ENCODE measurements at regions not wholly inside any gene's neighbourhood (a gene's known extent, or its start where the extent isn't known, plus 50 kb on each side); places are given as distances from the start of the nearest gene placed in this dataset.
A peak's percentile ranks its signal among the peaks of the same experiment; 100 is the strongest.

- H3K27ac Mint-ChIP-seq = peak overlapping the region in 1 of 3 experiments; percentile 53; a peak in 3 of 7 replicates
- H3K4me3 Mint-ChIP-seq = no peak overlapping the region
- H2BK20ac ChIP-seq (ENCODE audit: low read depth, low read length, poor library complexity, severe bottlenecking) = no peak overlapping the region
- peaks cover 52 to 60% of the 10 kb centered on the region in 2 experiments for H3K4me1 Mint-ChIP-seq
- H3K79me1 ChIP-seq (ENCODE audit: insufficient read depth, low read depth, low read length, poor library complexity, severe bottlenecking) = no peaks in the 10 kb centered on the region
- no peak overlapping the region for H2BK120ac ChIP-seq (ENCODE audit: low read depth, low read length, poor library complexity, severe bottlenecking)
- H3K18ac ChIP-seq (ENCODE audit: insufficient read length, low read depth, low read length) = peak overlapping the region; percentile 46
- H3K4me2 ChIP-seq (ENCODE audit: insufficient read depth, insufficient read length, low read length) = no peak overlapping the region
- H3K14ac ChIP-seq (ENCODE audit: insufficient read depth, low read length) = peak overlapping the region; percentile 55; the same call in 1 of the 2 replicates
- peaks cover 12% of the 10 kb centered on the region; the same call in 1 of the 2 replicates for H3K4me1 ChIP-seq (ENCODE audit: insufficient read depth, low read length)
- H3K27me3 Mint-ChIP-seq (ENCODE audit: low read depth) = peaks cover 6% of the 10 kb centered on the region
- H3K23me2 ChIP-seq (ENCODE audit: insufficient read length, low read depth, low read length, poor library complexity, severe bottlenecking) = no peaks in the 10 kb centered on the region
- H2AK5ac ChIP-seq (ENCODE audit: insufficient read length, low read length) = no peak overlapping the region
- no peaks in the 10 kb centered on the region for H4K20me1 ChIP-seq (ENCODE audit: control insufficient read depth, insufficient read depth, insufficient read length)
- H3K79me2 ChIP-seq (ENCODE audit: insufficient read depth, low read length) = no peaks in the 10 kb centered on the region
- H2BK12ac ChIP-seq (ENCODE audit: insufficient read length, low read depth, low read length) = peak overlapping the region; percentile 8
- H3K36me3 Mint-ChIP-seq (ENCODE audit: insufficient read depth in 1 of 3, low read depth in 3 of 3) = no peaks in the 10 kb centered on the region; a peak in 1 of 7 replicates
- H4K91ac ChIP-seq (ENCODE audit: insufficient read length, low read depth, low read length) = peak overlapping the region; percentile 18
- H4K8ac ChIP-seq (replicated peaks; ENCODE audit: insufficient read length, low read depth, low read length) = no peak overlapping the region
- H2BK5ac ChIP-seq (ENCODE audit: insufficient read length, low read length) = no peak overlapping the region
- H3K9me3 Mint-ChIP-seq = no peaks in the 10 kb centered on the region
- H4K5ac ChIP-seq (ENCODE audit: insufficient read length, low read depth, low read length) = no peak overlapping the region
- no peaks in the 10 kb centered on the region for H3K9me3 ChIP-seq (ENCODE audit: control insufficient read depth, low read depth, low read length)
- no peak overlapping the region for H3K4ac ChIP-seq (ENCODE audit: low read depth, low read length)
- H3K23ac ChIP-seq (ENCODE audit: insufficient read length, low read depth, low read length) = no peak overlapping the region
- WGBS (ENCODE audit: extremely low coverage, insufficient read length, low lambda C conversion rate) = no CpG with 5 or more reads among the region's 12 CpGs
- TF ChIP-seq CTCF (conservative IDR thresholded peaks at IDR 0.05) = no peak
- no peak overlapping the region for H2AFZ ChIP-seq (ENCODE audit: low read length)
- no peak overlapping the region for H3K27ac ChIP-seq (ENCODE audit: insufficient read length, low read depth, low read length)
- DNase-seq = no peak
- no peak overlapping the region for H3T11ph ChIP-seq (ENCODE audit: low read length)
- no peak overlapping the region for H3K56ac ChIP-seq (ENCODE audit: insufficient read length, low read depth, low read length)
- no peaks in the 10 kb centered on the region for H3K27me3 ChIP-seq (ENCODE audit: insufficient read depth, low read length)
- no peak overlapping the region for H3K9ac ChIP-seq (ENCODE audit: extremely low read depth, insufficient read length, low read length)
- no peak overlapping the region for H2BK15ac ChIP-seq (ENCODE audit: low read depth, low read length)
These were observed 115.5 kb upstream of the IRF2BP2 start for GRCh38 chr1:234725177-234726132.

Data from H9 (cell line).